Tibial nerve (tissue), 4 donors: ENCODE measurements at regions not wholly inside any gene's neighbourhood (a gene's known extent, or its start where the extent isn't known, plus 50 kb on each side); places are given as distances from the start of the nearest gene placed in this dataset.

ENCODE experiments used
- DNase-seq, 2 donors: peaks; one replicate each; pipeline ENCODE4 v3.0.0-alpha.2; 2019; ENCODE audit warnings: low spot score in 2 of 2
- H3K27ac ChIP-seq, 4 donors: fragments of 200-600 bp; sonication (generic) in 3 of 4; one replicate each; pipeline ENCODE4 v1.5.1; 2017 to 2019; ENCODE audit warnings: mild to moderate bottlenecking in 1 of 4
- H3K27me3 ChIP-seq, 2 donors: fragments of 200-600 bp; sonication (generic) in 1 of 2; one replicate each; pipeline versions ENCODE4 v1.5.1 to v1.6.0; 2017 to 2019
- H3K36me3 ChIP-seq, 3 donors: fragments of 200-600 bp; sonication (generic); one replicate each; pipeline ENCODE4 v1.5.1; 2018 to 2019
- H3K4me1 ChIP-seq, 4 donors: fragments of 200-600 bp; sonication (generic) in 3 of 4; one replicate each; pipeline ENCODE4 v1.5.1; 2017 to 2019
- H3K4me3 ChIP-seq, 4 donors: fragments of 200-600 bp; sonication (generic) in 3 of 4; one replicate each; pipeline ENCODE4 v1.5.1; 2017 to 2019; ENCODE audit warnings: mild to moderate bottlenecking in 1 of 4, moderate library complexity in 1 of 4
- H3K9me3 ChIP-seq, 4 donors: fragments of 200-600 bp; sonication (generic) in 3 of 4; one replicate each; pipeline ENCODE4 v1.5.1; 2017 to 2019
- EP300 ChIP-seq, 2 donors: sonication (generic); formaldehyde crosslinking; IDR thresholded peaks; one replicate each; pipeline ENCODE4 v1.6.1; 2017; ENCODE audit warnings: antibody characterized with exemption in 2 of 2, mild to moderate bottlenecking in 1 of 2
- POLR2A ChIP-seq, 2 donors: fragments of 450-650 bp; IDR thresholded peaks; one replicate each; pipeline ENCODE4 v1.6.1; 2017; ENCODE audit warnings: antibody characterized with exemption in 2 of 2, mild to moderate bottlenecking in 2 of 2, moderate library complexity in 2 of 2
- WGBS, 2 donors: methylation state at CpG; one replicate each; pipeline ENCODE4 v1.1.5; 2018; 5-methylcytosine and 5-hydroxymethylcytosine counted together
- TF ChIP-seq, protein P1 (sequence below), 5 experiments: fragments of 200-600 bp in 3 of 5; fragments of 450-650 bp in 2 of 5; sonication (generic) in 3 of 5; IDR thresholded peaks; one replicate each; pipeline ENCODE4 v1.5.1; 2016 to 2019; ENCODE audit warnings: antibody characterized with exemption in 5 of 5, mild to moderate bottlenecking in 3 of 5, moderate library complexity in 2 of 5

DNA sequence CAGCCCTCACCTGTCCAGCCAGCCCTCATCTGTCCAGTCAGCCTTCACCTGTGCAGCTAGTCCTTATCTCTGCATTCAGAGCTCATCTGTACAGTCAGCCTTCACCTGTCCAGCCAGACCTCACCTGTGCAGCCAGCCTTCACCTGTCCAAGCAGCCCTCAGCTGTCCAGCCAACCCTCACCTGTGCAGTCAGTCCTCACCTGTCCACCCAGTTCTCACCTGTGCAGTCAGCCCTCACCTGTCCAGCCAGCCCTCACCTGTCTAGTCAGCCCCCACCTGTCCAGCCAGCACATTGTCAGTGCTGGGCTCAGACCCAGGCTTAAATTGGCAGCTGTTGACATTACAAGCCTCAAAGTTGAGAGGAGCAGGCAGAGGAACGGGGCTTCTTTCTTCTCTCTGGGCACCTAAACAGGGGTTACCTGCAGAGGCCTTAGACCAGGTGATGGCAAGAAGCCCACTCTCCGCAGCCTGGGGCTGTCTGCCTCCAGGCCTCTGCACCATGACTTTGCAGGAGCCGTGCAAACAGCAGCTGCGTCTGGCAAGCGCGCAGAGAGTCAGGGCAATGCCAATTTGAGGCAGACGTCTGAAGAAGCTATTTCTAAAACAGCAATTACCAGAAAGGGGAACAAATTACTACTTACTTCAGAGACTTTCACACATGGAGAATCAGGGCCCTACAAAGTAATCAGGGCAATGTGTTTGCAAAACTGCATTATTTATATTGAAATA lies 506.1 kb downstream of the NPHP4 start:
- WGBS, 2 donors = 87 to 89% methylated on average over 6 to 7 of the region's 7 CpGs

DNA sequence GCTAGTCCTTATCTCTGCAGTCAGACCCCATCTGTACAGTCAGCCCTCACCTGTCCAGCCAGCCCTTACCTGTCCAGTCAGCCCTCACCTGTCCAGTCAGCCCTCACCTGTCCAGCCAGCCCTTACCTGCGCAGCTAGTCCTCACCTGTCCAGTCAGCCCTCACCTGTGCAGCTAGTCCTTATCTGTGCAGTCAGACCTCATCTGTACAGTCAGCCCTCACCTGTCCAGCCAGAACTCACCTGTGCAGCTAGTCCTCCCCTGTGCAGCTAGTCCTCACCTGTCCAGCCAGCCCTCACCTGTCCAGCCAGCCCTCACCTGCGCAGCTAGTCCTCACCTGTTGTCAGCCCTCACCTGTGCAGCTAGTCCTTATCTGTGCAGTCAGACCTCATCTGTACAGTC lies 506.8 kb downstream of the NPHP4 start:
- Histone ChIP-seq H3K4me1 (no peaks in the 10 kb centered on the region), H3K9me3 (no peaks in the 10 kb centered on the region), H3K27ac (no peak overlapping the region), H3K36me3 (no peaks in the 10 kb centered on the region), H3K4me3 (no peak overlapping the region), H3K27me3 (no peaks in the 10 kb centered on the region)
- TF ChIP-seq EP300 (IDR thresholded peaks at IDR 0.05) (no peak), POLR2A (IDR thresholded peaks at IDR 0.05) (no peak)
- TF ChIP-seq, protein P1, sequence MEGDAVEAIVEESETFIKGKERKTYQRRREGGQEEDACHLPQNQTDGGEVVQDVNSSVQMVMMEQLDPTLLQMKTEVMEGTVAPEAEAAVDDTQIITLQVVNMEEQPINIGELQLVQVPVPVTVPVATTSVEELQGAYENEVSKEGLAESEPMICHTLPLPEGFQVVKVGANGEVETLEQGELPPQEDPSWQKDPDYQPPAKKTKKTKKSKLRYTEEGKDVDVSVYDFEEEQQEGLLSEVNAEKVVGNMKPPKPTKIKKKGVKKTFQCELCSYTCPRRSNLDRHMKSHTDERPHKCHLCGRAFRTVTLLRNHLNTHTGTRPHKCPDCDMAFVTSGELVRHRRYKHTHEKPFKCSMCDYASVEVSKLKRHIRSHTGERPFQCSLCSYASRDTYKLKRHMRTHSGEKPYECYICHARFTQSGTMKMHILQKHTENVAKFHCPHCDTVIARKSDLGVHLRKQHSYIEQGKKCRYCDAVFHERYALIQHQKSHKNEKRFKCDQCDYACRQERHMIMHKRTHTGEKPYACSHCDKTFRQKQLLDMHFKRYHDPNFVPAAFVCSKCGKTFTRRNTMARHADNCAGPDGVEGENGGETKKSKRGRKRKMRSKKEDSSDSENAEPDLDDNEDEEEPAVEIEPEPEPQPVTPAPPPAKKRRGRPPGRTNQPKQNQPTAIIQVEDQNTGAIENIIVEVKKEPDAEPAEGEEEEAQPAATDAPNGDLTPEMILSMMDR (IDR thresholded peaks at IDR 0.05) = no peak
- 89 to 93% methylated on average over 2 of the region's 2 CpGs for WGBS, 2 donors
- DNase-seq = no peak

More for the DNA sequence above, 506.1 kb downstream of the NPHP4 start:
- no peaks in the 10 kb centered on the region for H3K27me3 ChIP-seq
- no peak for DNase-seq
- H3K9me3 ChIP-seq = no peaks in the 10 kb centered on the region
- H3K36me3 ChIP-seq = no peaks in the 10 kb centered on the region
- H3K4me1 ChIP-seq = no peaks in the 10 kb centered on the region
- H3K4me3 ChIP-seq = no peak overlapping the region
- no peak overlapping the region for H3K27ac ChIP-seq
- TF ChIP-seq, protein P1 (IDR thresholded peaks at IDR 0.05) = no peak
- TF ChIP-seq POLR2A (IDR thresholded peaks at IDR 0.05) (no peak), EP300 (IDR thresholded peaks at IDR 0.05) (no peak)

DNA sequence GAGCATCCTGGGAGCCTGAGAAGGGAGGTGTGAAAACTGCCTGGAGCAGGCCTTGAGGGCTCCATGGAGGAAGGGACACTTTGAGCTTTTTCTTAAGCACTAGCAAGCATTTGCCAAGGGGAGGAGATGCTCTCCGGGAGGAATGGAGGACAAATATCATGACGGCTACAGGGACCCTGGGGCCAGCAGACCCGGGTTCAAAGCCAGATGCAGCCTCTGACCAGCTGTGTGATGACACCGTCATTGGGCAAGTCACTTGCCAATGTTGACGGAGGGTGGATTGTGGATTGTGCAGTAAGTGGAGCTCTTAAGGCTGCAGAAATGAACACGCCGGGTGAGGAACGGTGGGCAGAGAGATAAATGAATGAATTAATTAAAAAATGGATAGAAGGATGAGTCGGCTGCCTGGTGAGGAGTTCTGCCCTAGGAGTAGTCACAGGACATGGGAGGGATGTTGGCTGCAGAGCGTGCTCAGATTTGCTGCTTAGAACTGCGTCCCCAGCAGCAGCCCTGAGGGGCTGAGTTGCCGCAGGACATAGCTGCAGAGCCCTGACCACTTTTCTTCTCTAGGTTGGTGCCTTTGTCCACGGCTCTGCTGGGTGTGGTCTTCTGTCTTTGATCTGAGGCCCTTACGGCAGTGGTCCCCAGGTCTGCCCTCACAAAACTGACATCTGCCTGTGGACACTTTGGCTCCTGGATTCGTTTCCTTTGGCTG lies 507.6 kb downstream of the NPHP4 start:
- Histone ChIP-seq H3K9me3 (no peaks in the 10 kb centered on the region), H3K27ac (no peak overlapping the region), H3K4me3 (no peak overlapping the region), H3K4me1 (no peaks in the 10 kb centered on the region), H3K36me3 (no peaks in the 10 kb centered on the region), H3K27me3 (no peaks in the 10 kb centered on the region)
- 60% methylated on average over 15 of the region's 15 CpGs for WGBS, 2 donors
- no peak for DNase-seq
- TF ChIP-seq EP300 (IDR thresholded peaks at IDR 0.05) (no peak), POLR2A (IDR thresholded peaks at IDR 0.05) (no peak)
- TF ChIP-seq, protein P1 (IDR thresholded peaks at IDR 0.05) = no peak

DNA sequence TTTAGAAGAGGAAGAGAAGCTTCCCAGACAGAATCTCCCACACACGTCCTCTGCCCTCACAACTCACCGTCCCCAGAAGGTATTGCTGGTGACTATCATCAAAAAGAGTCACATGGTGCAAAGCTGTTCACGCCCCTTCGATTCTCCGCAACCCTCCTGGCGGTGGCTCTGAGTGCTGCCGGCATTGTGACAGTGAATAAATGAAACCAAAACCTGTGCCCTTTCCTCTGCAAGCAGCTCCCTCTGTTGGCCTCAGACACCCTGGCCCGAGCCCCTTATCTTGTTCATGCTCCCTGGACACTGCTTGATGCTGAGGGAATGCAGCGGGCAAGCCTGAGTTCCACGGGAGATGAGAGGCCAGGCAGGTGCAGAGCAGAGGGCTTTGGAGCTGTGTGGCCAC lies 510.3 kb downstream of the NPHP4 start:
- TF ChIP-seq, protein P1 (IDR thresholded peaks at IDR 0.05) = no peak
- no peak for TF ChIP-seq EP300 (IDR thresholded peaks at IDR 0.05)
- TF ChIP-seq POLR2A (IDR thresholded peaks at IDR 0.05) = no peak
- no peak for DNase-seq
- no peak overlapping the region for H3K4me3 ChIP-seq
- no peak overlapping the region for H3K27ac ChIP-seq
- H3K36me3 ChIP-seq = no peaks in the 10 kb centered on the region
- H3K4me1 ChIP-seq = peaks cover 0 to 8% (median 0%) of the 10 kb centered on the region in 4 donors
- no peaks in the 10 kb centered on the region for H3K9me3 ChIP-seq
- no peaks in the 10 kb centered on the region for H3K27me3 ChIP-seq
- 58 to 60% methylated on average over 10 of the region's 10 CpGs for WGBS, 2 donors

DNA sequence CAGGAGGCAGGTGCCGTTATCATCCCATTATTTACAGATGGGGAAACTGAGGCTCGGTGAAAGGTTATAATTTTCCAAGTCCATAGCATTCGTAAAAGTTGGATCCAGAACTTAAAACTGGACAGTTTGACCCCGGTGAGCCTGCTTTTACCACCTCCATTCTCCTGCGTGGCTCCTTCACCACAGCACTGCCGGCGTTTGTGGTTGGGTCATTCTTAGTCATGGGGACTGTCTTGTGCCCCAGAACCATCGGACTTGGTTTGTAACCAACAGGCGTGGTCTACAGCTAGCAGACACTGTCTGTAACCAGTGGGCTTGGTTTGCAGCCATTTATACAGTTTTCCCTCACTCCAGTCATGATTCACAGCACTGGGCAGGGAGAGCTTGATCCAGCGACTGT lies 511.3 kb downstream of the NPHP4 start:
- Histone ChIP-seq H3K27me3 (no peaks in the 10 kb centered on the region), H3K4me1 (peaks cover 0 to 8% (median 0%) of the 10 kb centered on the region in 4 donors), H3K9me3 (no peaks in the 10 kb centered on the region), H3K27ac (no peak overlapping the region), H3K36me3 (no peaks in the 10 kb centered on the region), H3K4me3 (no peak overlapping the region)
- DNase-seq = no peak
- no peak for TF ChIP-seq POLR2A (IDR thresholded peaks at IDR 0.05)
- TF ChIP-seq EP300 (IDR thresholded peaks at IDR 0.05) = no peak
- TF ChIP-seq, protein P1 (IDR thresholded peaks at IDR 0.05) = no peak
- WGBS, 2 donors = 90% methylated on average over 10 of the region's 10 CpGs
